CD14-positive monocyte (primary cell): ENCODE measurements at regions not wholly inside any gene's neighbourhood (a gene's known extent, or its start where the extent isn't known, plus 50 kb on each side); places are given as distances from the start of the nearest gene placed in this dataset.
A peak's percentile ranks its signal among the peaks of the same experiment; 100 is the strongest.

ENCODE experiments used
- DNase-seq, 3 donors: peaks; one replicate each; pipeline ENCODE4 v3.0.0-alpha.2; 2011 to 2022
- H2AFZ ChIP-seq: 2 replicates; pipeline ENCODE4 v1.6.0; 2012; ENCODE audit warnings: mild to moderate bottlenecking, low read depth, low read length, inconsistent platforms; ENCODE audit not compliant: insufficient read depth, poor library complexity, severe bottlenecking
- H3K27ac ChIP-seq, 2 donors: 1 replicate in 1 of 2; 2 replicates in 1 of 2; pipeline ENCODE4 v1.5.1; 2012 to 2013; ENCODE audit warnings: low read length in 2 of 2, control low read depth in 1 of 2, inconsistent platforms in 1 of 2, low read depth in 1 of 2, mild to moderate bottlenecking in 1 of 2
- H3K27me3 ChIP-seq, 2 donors: one replicate each; pipeline versions ENCODE4 v1.6.0 to v1.6.1; 2011 to 2013; ENCODE audit warnings: low read length in 2 of 2; ENCODE audit not compliant: control insufficient read depth in 2 of 2, insufficient read depth in 2 of 2
- H3K36me3 ChIP-seq, 2 donors: replicated peaks in 1 of 2; 1 replicate in 1 of 2; 2 replicates in 1 of 2; pipeline versions ENCODE4 v1.5.1 to v1.6.1; 2012 to 2013; ENCODE audit warnings: low read length in 2 of 2, control low read depth in 1 of 2, inconsistent platforms in 1 of 2, mild to moderate bottlenecking in 1 of 2; ENCODE audit not compliant: insufficient read depth in 2 of 2, control insufficient read depth in 1 of 2
- H3K4me1 ChIP-seq, 2 donors: 1 replicate in 1 of 2; 2 replicates in 1 of 2; pipeline versions ENCODE4 v1.5.1 to v1.6.1; 2012 to 2013; ENCODE audit warnings: low read length in 2 of 2, control low read depth in 1 of 2, inconsistent platforms in 1 of 2, mild to moderate bottlenecking in 1 of 2, moderate library complexity in 1 of 2; ENCODE audit not compliant: insufficient read depth in 2 of 2, control insufficient read depth in 1 of 2
- H3K4me2 ChIP-seq: replicated peaks from 2 replicates; pipeline ENCODE3; 2012; ENCODE audit warnings: low read length, moderate library complexity, mild to moderate bottlenecking; ENCODE audit not compliant: poor library complexity, severe bottlenecking; ENCODE audit errors: extremely low read depth
- H3K4me3 ChIP-seq, 3 experiments: fragments of 200-600 bp in 1 of 3; sonication (generic) in 1 of 3; replicated peaks in 1 of 3; 1 replicate in 2 of 3; 2 replicates in 1 of 3; pipeline ENCODE4 v1.5.1; 2011 to 2013; ENCODE audit warnings: low read length in 3 of 3, mild to moderate bottlenecking in 3 of 3, control low read depth in 2 of 3, low read depth in 2 of 3, inconsistent platforms in 1 of 3, moderate library complexity in 1 of 3
- H3K79me2 ChIP-seq: 2 replicates; pipeline ENCODE4 v1.6.0; 2012; ENCODE audit warnings: mild to moderate bottlenecking, control low read depth, inconsistent platforms, low read length, moderate library complexity; ENCODE audit not compliant: insufficient read depth
- H3K9ac ChIP-seq: 2 replicates; pipeline ENCODE4 v1.6.0; 2017; ENCODE audit warnings: low read length, mild to moderate bottlenecking; ENCODE audit not compliant: insufficient read depth, poor library complexity, severe bottlenecking
- H3K9me3 ChIP-seq, 2 donors: replicated peaks in 1 of 2; 1 replicate in 1 of 2; 2 replicates in 1 of 2; pipeline versions ENCODE4 v1.5.1 to v1.6.1; 2012 to 2013; ENCODE audit warnings: low read length in 2 of 2, control low read depth in 1 of 2; ENCODE audit not compliant: control insufficient read depth in 1 of 2, insufficient read depth in 1 of 2
- H4K20me1 ChIP-seq: 2 replicates; pipeline ENCODE4 v1.6.0; 2012; ENCODE audit warnings: mild to moderate bottlenecking, low read length, control low read depth, moderate library complexity; ENCODE audit not compliant: insufficient read depth
- H3K27ac Mint-ChIP-seq, 7 donors: one replicate each; pipeline ENCODE4 v1.8.0; 2020; ENCODE audit warnings: mild to moderate bottlenecking in 7 of 7, mixed read lengths in 7 of 7, moderate library complexity in 6 of 7, inconsistent platforms in 2 of 7
- H3K27me3 Mint-ChIP-seq, 3 donors: one replicate each; pipeline ENCODE4 v1.8.0; 2021 to 2022; ENCODE audit warnings: low read depth in 3 of 3, mild to moderate bottlenecking in 3 of 3, mixed read lengths in 3 of 3, moderate library complexity in 3 of 3, inconsistent platforms in 1 of 3
- H3K36me3 Mint-ChIP-seq, 2 donors: one replicate each; pipeline ENCODE4 v1.8.0; 2020; ENCODE audit warnings: mixed read lengths in 2 of 2, inconsistent platforms in 1 of 2, mild to moderate bottlenecking in 1 of 2
- H3K4me1 Mint-ChIP-seq: one replicate; pipeline ENCODE4 v1.8.0; 2020; ENCODE audit warnings: mild to moderate bottlenecking, mixed read lengths
- H3K4me3 Mint-ChIP-seq, 2 donors: one replicate each; pipeline ENCODE4 v1.8.0; 2020; ENCODE audit warnings: mild to moderate bottlenecking in 2 of 2, mixed read lengths in 2 of 2, moderate library complexity in 1 of 2
- H3K9me3 Mint-ChIP-seq, 7 donors: one replicate each; pipeline ENCODE4 v1.8.0; 2020 to 2022; ENCODE audit warnings: mixed read lengths in 7 of 7, mild to moderate bottlenecking in 6 of 7, moderate library complexity in 6 of 7, inconsistent platforms in 2 of 7
- WGBS: methylation state at CpG from one replicate; pipeline ENCODE4 v1.1.5; 2013; ENCODE audit warnings: missing lambda C conversion rate; ENCODE audit not compliant: insufficient coverage; 5-methylcytosine and 5-hydroxymethylcytosine counted together
- intact Hi-C, 2 donors: fragments of 100-400 bp; cut with micrococcal nuclease; formaldehyde crosslinking; loops; one replicate each; pipeline versions ENCODE4 v1.15.0 to v1.15.1; 2023
- TF ChIP-seq, protein P1 (sequence below): fragments of 200-600 bp; IDR thresholded peaks from one replicate; pipeline ENCODE4 v1.8.0; 2022; ENCODE audit warnings: antibody characterized with exemption, mild to moderate bottlenecking

- no peaks in the 10 kb centered on the region for H3K36me3 ChIP-seq
- Mint-ChIP-seq H3K4me1 (no peaks in the 10 kb centered on the region), H3K27ac (no peak overlapping the region), H3K27me3 (peaks cover 0 to 1% (median 0%) of the 10 kb centered on the region in 3 donors), H3K9me3 (peaks cover 0 to 2% (median 0%) of the 10 kb centered on the region in 7 donors), H3K36me3 (no peaks in the 10 kb centered on the region), H3K4me3 (no peak overlapping the region)
- H3K79me2 ChIP-seq: no peaks in the 10 kb centered on the region
- no peaks in the 10 kb centered on the region for H4K20me1 ChIP-seq
- 100% methylated on average over 2 of the region's 4 CpGs for WGBS
- no peak overlapping the region for H3K27ac ChIP-seq
- no peak overlapping the region for H3K9ac ChIP-seq
- H3K4me3 ChIP-seq: no peak overlapping the region
- intact Hi-C loops: no loop called here
- no peak for DNase-seq
- H3K4me1 ChIP-seq: no peaks in the 10 kb centered on the region
- no peak overlapping the region for H2AFZ ChIP-seq
- no peaks in the 10 kb centered on the region for H3K27me3 ChIP-seq
- TF ChIP-seq, protein P1, sequence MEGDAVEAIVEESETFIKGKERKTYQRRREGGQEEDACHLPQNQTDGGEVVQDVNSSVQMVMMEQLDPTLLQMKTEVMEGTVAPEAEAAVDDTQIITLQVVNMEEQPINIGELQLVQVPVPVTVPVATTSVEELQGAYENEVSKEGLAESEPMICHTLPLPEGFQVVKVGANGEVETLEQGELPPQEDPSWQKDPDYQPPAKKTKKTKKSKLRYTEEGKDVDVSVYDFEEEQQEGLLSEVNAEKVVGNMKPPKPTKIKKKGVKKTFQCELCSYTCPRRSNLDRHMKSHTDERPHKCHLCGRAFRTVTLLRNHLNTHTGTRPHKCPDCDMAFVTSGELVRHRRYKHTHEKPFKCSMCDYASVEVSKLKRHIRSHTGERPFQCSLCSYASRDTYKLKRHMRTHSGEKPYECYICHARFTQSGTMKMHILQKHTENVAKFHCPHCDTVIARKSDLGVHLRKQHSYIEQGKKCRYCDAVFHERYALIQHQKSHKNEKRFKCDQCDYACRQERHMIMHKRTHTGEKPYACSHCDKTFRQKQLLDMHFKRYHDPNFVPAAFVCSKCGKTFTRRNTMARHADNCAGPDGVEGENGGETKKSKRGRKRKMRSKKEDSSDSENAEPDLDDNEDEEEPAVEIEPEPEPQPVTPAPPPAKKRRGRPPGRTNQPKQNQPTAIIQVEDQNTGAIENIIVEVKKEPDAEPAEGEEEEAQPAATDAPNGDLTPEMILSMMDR: peak; percentile 39
- H3K9me3 ChIP-seq: no peaks in the 10 kb centered on the region
- no peak overlapping the region for H3K4me2 ChIP-seq
Measured at GRCh38 chr7:115340828-115341227, 418.9 kb downstream of the MDFIC start.

DNA sequence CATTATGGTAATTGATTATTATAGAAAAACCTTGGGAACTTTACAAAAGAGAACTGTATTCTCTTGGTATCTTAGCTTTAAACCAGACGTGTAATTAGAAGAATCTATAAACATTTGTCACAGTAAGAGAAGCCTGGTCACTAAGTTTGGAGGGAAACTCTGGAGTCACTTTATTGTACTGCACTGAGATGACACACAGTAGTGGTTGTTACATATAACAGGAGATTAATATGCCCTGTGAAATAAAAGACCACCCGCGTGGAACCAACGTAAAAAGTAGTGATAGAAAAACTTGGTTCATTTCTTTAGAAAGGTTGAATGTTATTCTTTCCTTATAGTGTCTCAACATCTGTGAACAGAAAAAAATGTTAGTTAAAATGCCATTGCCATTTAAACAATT, 416.1 kb downstream of the MDFIC start:
- no peak overlapping the region for H3K4me3 Mint-ChIP-seq

More for the DNA sequence above, 416.1 kb downstream of the MDFIC start:
- Mint-ChIP-seq H3K36me3 (no peaks in the 10 kb centered on the region), H3K27ac (no peak overlapping the region), H3K9me3 (peaks cover 0 to 2% (median 0%) of the 10 kb centered on the region in 7 donors), H3K27me3 (peaks cover 0 to 1% (median 0%) of the 10 kb centered on the region in 3 donors), H3K4me1 (no peaks in the 10 kb centered on the region)
- WGBS: no CpG with 5 or more reads among the region's 4 CpGs
- Histone ChIP-seq H4K20me1 (no peaks in the 10 kb centered on the region), H3K27ac (no peak overlapping the region), H2AFZ (no peak overlapping the region), H3K27me3 (no peaks in the 10 kb centered on the region), H3K79me2 (no peaks in the 10 kb centered on the region), H3K4me1 (no peaks in the 10 kb centered on the region), H3K4me3 (no peak overlapping the region), H3K9ac (no peak overlapping the region), H3K4me2 (no peak overlapping the region), H3K9me3 (no peaks in the 10 kb centered on the region), H3K36me3 (no peaks in the 10 kb centered on the region)
- intact Hi-C loops: no loop called here
- no peak for DNase-seq
- TF ChIP-seq, protein P1: no peak
